GM19395 (cell line): ENCODE measurements at regions not wholly inside any gene's neighbourhood (a gene's known extent, or its start where the extent isn't known, plus 50 kb on each side); places are given as distances from the start of the nearest gene placed in this dataset.
"Not testable (repeated sequence)": the region's sequence is repeated elsewhere in the genome, so short reads cannot be mapped to it uniquely, and the experiment has no call there.

Experiments
- ATAC-seq: cut with Tn5 transposase; IDR thresholded peaks from one replicate; pipeline ENCODE4 v1.9.1; 2021; ENCODE audit warnings: mild to moderate bottlenecking, moderate library complexity; ENCODE audit not compliant: unreplicated experiment

DNA sequence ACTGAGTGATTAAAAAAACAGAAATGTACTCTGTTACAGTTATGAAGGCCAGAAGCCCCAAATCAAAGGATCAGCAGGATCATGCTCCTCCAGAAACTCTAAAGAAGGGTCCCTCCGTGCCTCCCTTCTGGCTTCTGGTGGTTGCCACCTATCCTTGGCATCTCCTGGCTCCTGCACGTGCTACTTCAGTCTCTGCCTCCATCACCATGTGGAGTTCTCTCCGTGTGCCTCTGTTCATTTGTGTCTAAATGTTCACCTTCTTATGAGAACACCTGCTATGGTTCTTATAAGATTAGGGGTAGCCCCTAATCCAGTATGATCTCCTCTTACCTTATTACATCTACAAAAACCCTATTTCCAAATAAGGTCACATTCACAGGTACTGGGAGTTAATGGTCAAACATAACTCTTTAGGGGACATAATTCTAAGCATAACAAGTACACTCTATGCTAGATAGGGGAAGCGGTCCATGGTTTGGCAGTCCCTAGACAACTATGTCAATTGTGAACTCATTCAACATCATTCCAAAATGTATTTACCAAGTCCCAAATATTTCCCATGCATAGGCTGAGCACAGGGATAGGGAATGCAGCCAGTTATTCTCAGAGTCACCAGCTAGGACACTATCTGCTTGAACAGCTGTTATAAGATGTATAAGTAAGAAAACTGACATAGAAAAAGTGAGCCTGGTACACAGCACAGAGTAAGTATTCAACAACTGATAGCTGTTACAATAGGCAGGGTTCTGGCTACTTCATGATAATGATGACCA, 295.5 kb upstream of the BOD1L1 start:
- ATAC-seq: no peak

DNA sequence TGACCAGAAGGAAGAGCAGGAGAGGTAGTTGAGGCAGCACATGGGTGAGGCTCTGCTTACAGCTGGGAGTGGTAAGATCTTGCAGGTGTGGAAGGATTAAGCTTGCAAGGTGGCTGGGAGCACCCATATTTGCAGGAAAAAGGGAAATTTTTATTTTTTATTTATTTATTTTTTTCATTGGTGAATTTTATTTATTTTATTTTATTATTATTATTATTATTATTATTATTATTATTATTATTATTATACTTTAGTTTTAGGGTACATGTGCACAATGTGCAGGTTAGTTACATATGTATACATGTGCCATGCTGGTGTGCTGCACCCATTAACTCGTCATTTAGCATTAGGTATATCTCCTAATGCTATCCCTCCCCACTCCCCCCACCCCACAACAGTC, 297.4 kb upstream of the BOD1L1 start:
- not testable (repeated sequence) for ATAC-seq

DNA sequence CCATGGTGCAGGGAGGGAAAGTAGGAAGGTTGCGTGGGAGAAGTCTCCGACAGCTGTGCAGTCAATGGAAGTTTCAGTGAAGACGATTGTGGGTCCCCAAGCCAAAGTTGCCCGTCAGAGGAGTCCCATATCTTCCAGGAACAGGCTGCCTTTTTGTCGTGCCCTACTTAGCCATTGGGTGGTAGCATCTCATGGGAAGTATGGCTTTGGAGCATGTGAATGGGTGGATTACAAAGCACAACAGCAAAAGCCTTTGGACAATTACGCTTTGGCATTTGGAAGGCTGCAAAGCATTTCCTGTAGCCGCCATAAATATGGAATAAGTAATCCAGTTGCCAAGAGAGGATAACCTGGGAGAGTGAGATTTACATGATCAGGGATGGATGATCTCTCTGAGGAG, 300.7 kb upstream of the BOD1L1 start:
- ATAC-seq: no peak

DNA sequence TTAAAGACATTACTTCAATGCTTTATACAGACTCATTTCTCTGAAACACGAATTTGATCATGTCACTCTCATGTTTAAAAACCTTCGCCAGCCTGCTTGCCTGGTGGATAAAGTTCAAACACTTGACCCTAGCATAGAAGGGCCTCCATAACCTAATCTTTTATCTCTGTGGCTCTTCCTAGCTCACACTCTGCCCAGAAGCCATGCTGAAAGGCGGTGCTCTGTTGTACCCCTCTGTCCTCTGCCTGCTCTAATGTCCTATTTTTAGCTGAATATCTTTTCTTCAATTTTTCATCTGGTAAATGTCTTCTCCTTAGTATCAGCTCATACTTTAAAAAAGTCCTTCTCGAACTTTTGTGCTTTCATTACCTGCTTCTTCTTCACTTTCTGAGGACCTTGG, 302.6 kb upstream of the BOD1L1 start:
- no peak for ATAC-seq

DNA sequence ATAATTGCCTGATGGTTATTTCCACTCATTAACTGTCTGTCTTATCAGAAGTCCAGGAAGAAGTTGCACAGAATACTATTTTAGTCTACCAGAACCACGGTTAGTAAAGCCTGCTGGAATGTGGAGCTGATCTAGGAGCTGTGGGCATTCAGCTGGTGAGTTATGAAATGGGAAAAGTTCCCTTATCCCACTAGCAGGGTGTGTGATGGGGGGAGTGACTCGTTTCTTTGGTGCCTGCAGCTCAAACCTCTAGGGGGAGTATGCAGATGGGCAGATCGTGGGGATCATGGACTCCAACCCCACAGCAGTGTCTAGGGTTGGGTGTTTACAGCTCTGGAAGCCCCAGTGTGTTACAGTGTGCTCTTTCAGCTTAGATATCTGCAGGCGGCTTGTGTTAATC, 305.7 kb upstream of the BOD1L1 start:
- no peak for ATAC-seq

DNA sequence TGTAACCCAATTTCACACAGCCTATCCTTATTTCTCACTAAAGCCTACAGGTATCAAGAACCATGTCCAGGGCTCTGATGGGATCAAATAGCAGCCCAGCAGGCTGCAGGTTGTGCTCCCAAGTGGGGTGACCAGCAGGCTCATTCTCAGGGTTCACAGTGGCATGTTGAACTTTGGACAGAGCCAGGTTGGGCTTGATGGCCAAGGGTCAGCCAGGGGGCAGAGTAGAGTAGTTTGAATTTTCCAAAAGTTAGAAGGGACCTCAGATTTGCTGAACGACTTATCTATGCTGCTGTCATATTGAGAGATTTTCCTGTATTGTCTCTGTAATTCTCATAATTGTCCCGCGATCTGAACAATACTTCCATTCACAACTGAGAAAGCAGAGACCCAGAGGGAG, 310.8 kb upstream of the BOD1L1 start:
- no peak for ATAC-seq

DNA sequence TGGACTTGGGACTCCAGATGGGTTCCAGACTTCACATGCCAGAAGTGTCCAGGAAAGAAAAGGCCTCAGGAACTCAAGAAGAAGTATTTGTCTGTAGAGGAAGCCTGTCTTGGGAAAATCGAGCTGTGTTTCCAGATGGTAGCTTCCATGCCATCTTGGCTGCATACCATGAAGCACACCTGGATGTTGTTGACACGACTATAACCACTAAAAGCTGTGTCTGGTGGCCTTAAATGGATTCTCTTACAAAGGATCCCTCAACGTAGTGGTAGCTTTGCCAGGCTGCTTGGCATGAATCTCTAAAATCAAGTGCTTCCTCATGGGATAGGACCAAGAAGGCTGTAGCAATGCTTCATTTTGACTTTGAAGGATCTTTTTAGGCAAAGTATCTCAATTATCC, 313.4 kb upstream of the BOD1L1 start:
- no peak for ATAC-seq

DNA sequence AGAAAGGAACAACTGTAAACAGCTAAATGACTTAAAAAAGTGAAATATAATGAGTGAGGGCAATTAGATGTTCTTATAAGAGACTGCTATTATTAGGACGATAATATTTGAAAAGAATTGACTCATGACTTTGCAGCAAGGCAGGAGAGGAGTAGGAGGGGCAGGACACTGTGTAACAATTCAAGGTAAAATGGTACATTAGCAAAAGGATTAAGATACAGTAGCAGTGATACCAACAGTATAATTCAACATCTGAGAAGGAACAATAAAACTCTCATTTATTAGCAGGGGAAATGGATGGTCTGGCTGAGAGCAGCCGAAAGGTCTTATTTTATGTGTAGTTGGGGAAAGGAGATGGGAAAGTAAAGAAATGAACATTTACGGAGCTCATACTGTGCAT, 315.5 kb upstream of the BOD1L1 start:
- ATAC-seq: no peak

DNA sequence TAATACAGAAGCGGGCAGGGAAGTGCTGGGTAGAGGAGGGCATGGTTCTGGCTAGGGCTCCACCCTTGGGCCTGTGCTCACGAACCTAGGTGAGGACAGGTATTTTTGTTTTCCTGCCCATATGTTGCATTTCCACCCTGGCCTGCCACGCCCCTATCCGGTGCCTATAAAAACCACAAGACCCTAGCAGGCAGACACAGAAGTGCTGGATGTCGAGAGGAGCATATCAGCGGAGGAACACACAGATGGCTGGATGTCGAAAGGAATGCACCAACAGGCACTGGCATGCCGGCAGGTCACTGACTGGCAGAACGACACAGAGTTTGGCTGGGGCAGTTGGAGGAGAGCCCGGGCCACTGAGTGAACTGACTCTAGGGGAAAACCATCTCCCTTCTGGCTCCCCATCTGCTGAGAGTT, 316.6 kb upstream of the BOD1L1 start:
- no peak for ATAC-seq

DNA sequence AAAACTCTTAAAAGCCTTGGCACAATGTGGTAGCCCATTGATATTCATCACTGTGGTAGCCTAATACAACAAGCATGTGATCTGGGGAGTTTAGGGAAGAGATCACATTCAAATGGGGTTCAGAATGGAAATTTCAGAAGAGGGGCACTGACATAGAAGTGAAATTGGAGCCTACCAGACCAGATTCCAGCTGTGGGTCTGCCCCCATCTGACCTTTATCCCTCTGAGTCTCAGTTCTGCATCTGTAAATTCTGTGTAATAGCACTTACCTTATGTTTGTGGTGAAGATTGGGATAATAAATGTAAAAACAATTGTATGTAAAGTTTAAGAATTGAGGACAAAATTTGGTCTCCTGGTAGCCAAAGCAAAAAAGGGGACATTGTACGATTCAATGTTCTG, 320.4 kb upstream of the BOD1L1 start:
- no peak for ATAC-seq

DNA sequence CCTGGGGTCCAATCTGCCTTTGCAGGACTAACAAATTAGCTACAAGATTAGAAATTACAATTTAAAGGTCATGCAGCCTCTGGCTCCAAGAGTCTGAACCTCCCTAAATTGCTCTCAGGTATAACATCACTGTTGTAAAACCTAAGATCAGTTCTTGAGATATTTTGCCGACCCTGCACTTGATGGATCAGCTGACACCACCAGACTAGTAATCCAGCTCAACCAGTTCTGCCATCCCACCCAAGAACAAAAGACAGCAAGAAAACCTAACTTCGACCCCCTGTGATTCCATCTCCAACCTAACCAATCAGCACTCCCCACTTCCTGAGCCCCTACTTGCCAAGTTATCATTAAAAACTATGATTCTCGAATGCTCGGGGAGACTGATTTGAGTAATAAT, 323.0 kb upstream of the BOD1L1 start:
- no peak for ATAC-seq

DNA sequence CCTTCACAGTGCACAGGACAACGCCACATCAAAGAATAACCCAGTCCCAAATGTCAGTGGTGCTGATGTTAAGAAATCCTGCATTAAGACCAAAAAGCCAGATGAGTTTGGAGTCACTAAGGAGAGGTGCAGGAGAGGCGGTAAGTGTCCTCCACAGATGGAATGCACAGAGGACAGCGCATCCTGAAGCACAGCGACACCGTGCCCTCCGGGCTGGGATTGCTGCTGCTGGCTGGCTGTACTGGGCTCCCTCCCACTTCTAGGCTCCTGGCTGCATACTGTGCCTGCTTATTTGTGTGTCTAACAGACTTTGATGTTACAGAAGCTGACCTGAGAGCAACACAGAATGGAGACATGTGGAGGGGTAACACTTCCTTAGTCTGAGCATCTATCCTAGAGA, 325.6 kb upstream of the BOD1L1 start:
- ATAC-seq: no peak

DNA sequence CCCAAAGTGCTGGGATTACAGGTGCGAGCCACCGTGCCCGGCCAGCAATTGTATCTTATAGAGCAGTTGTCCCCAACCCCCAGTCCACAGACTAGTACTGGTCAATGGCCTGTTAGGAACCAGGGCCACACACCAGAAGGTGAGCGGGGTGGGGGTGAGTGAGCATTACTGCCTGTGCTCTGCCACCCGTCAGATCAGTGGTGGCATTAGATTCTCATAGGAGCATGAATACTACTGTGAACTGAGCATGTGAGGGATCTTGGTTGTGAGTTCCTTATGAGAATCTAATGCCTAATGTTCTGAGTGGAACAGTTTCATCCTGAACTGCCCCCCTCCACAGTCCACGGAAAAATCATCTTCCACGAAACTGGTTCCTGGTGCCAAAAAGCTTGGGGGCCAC, 328.0 kb upstream of the BOD1L1 start:
- ATAC-seq: no peak

DNA sequence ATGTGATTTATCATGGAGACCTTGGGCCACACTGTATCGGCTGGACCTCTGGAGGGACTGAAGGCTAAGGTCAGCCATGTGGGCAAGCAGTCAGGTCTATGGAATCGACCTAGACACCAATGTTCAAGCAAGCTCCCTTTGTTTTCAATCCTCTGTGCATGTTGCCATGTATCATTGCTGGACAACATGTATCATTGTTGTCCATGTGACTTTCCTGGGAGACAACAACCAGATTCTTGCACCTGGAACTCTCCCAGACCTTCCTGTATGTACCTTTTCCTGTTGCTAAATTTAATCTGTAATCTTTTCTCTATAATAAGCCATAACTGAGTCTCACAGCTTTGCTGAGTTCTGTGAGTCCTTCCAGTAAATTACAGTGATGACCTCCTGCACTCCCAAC, 329.4 kb upstream of the BOD1L1 start:
- no peak for ATAC-seq

DNA sequence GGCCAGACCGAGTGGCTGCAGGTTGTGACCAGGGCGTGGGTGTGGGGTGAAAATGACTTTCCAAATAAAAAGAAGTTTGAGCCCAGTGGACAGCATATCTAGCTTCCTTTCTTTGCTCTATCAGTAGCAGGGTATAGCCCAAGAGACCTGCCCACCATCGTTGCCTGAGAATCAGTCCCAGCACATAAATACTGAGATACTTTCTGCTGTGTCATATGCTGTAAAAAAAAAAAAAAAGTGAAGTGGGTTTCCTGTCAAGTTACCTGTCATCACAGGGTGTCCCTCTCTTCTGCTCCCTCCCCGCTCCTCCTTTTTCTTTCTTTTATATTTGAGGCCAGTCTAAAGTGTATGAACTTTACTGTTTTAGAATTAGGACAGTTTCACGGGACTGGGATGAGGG, 330.3 kb upstream of the BOD1L1 start:
- ATAC-seq: no peak

DNA sequence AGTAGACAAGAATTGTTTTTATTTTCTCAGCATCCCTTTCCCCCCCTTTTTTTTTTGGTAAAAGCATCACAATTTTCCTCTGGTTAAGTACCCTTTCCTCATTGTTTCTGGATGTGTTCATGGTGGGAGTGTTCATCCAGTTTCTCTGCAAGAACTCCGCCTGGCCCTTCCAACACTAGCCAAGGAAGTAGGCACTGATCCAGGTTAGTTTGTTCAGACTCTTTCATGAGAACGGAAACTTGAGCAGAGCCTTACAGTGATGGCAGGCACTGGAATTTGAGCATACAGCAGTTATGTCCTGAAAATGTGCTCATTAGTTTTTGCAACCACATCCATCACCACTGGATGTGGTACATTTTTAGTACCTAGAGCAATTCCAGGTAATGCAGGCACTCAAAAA, 336.1 kb upstream of the BOD1L1 start:
- no peak for ATAC-seq

DNA sequence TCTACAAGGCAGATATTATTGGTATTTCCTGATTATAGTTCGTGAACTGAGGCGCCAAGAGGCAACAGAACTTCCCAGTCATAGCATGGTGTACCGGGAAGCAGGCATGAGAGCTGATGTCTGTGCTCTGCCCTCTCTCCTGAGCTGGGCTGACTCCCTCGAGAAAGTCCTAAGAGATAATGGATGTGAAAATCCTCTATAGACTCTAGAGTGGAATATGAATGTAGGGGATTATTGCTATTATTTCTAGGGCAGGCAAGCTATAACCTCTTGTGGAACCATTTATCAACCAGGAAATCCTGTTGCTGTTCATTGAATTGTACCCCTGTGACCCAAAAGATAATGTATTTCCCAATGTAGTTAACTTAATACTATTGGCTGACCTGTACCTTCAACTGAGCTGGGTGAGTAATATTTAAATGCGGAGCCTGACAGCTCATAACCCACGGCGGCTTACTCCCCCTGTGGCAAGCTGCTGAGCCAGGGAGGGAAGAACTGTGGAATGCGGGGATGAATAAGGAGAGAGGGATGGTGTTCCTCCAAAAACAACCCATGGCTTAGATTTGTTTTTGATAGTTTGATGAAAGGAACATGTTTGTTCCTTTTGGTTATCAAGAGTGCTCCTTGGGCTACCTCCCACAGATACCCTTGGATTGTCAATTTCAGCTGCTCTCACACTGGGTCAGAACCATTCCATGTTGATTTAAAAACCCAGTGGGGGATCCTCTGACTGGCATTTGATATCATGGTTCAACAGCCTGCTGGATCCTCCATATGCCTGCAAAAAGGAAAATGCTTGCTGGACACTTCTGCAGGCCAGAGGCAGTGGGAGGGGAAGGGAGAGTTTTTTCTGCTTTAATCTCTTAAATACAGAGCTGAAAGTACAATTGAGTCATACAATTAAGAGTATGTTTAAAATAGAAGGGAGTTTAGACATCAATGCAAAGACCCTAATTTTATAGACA, 339.0 kb upstream of the BOD1L1 start:
- ATAC-seq: no peak

DNA sequence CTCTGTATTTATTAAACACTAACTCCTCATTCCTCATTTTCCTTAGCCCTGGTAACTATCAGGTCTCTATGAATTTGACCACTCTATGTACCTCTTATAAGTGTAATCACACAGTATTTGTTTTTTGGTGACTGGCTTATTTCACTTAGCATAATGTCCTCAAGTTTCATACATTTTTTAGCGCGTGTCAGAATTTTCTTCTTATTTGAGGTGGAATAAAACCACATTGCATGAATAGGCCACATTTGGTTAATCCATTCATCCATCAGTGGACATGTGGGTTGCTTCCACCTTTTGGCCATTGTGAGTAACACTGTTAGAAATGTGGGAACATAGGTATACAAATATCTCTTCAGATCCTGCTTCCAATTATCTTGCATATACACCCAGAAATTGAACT, 341.2 kb upstream of the BOD1L1 start:
- no peak for ATAC-seq

DNA sequence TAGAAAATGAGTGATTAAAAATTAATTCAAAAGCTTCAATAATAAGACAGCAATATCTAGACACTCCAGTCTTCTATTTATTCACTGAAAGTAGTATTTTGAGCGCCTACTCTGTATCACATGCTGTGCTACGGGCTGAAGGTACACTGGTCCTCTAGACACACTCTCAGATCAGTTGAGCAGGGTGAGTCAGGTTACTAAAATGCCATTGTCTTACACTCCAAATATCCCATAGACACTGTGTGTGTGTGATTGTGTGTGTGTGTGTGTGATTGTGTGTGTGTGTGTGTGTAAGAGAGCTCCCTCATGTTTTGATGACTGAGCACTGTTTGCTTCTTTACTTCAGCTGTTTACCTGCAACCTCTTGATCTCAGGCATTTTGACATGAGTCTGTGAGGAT, 342.8 kb upstream of the BOD1L1 start:
- no peak for ATAC-seq

DNA sequence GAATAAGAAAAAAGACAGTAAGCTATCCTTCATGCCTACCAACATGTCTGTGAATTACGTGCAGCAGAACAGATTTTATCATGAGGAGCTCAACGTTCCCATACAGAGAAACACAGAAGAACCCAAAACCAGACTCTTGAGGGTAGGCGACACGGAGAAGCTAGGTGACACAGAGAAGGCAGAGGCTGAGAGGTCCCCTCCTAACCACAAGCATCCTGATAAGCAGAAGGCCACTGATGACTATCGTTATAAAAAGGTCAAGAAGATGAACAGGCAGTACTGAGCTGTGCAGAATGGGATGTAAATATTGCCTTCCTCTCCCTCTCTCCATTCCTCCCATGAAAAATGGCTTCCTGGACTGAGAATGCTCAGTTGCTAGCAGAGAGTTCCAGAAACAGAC, 350.2 kb upstream of the BOD1L1 start:
- no peak for ATAC-seq

DNA sequence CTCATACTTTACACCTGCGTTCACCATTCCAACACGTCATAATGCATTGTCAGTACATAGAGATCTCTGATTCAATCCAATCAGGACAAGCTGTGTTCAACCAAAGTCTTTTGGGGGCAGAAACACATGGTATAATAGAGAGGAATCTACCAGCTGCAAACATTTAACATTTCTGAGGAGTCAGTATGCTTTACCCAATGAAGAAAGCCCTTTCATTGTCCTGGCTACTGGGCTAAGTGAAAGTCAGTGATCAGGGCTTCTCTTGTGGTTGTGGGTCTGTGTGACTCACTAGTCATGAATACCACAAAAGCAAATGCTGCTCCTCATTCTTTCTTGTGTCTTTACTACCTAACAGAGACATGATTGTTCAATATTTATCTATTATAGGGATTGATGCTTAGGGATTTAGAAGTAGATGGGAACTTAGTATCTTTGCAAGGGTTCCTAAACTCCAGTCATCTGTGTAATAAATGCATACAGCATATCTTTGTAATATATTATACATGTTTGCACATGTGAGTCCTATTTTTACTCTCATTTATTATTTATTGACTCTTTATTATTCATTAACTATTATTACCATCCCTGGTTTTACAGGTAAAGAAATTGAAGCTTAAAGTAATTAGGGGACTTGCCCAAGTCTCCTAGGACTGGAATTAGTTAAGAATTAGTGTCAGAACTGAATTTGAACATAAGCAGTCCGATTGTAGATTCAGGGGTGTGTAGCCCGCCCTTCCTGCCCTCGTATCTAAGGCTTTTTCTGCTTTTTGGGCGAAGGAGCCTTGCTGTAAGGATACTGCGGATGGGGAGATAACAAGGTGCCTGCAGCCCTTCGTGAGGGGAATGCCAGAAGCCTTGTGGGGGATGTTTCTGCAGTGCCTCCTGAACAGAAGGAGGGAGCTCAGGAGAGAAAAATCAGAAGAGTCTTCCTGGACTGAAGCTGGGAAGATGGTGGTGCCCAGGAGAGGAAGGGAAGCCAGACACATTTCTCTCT, 353.1 kb upstream of the BOD1L1 start:
- no peak for ATAC-seq
